H9 (cell line): ENCODE measurements at regions not wholly inside any gene's neighbourhood (a gene's known extent, or its start where the extent isn't known, plus 50 kb on each side); places are given as distances from the start of the nearest gene placed in this dataset.

ENCODE experiments used
- DNase-seq: peaks from one replicate; pipeline ENCODE4 v3.0.0-alpha.2; 2017
- H2AFZ ChIP-seq: one replicate; pipeline ENCODE4 v1.6.1; 2013; ENCODE audit warnings: mild to moderate bottlenecking, low read length, control low read depth, moderate library complexity
- H2AK5ac ChIP-seq: 2 replicates; pipeline ENCODE4 v1.6.1; 2013; ENCODE audit warnings: low read length, control low read depth, mixed read lengths; ENCODE audit not compliant: insufficient read length
- H2BK120ac ChIP-seq: one replicate; pipeline ENCODE4 v1.6.1; 2013; ENCODE audit warnings: low read depth, mild to moderate bottlenecking, low read length, control low read depth, inconsistent platforms; ENCODE audit not compliant: poor library complexity, severe bottlenecking
- H2BK12ac ChIP-seq: 2 replicates; pipeline ENCODE4 v1.6.1; 2013; ENCODE audit warnings: low read length, control low read depth, mixed read lengths, low read depth; ENCODE audit not compliant: insufficient read length
- H2BK15ac ChIP-seq: 2 replicates; pipeline ENCODE4 v1.6.1; 2013; ENCODE audit warnings: low read depth, low read length, control low read depth
- H2BK20ac ChIP-seq: one replicate; pipeline ENCODE4 v1.6.1; 2013; ENCODE audit warnings: low read depth, mild to moderate bottlenecking, low read length, control low read depth, inconsistent platforms; ENCODE audit not compliant: poor library complexity, severe bottlenecking
- H2BK5ac ChIP-seq: 2 replicates; pipeline ENCODE4 v1.6.1; 2013; ENCODE audit warnings: low read length, control low read depth, mixed read lengths; ENCODE audit not compliant: insufficient read length
- H3K14ac ChIP-seq: 2 replicates; pipeline ENCODE4 v1.6.1; 2013; ENCODE audit warnings: low read length, control low read depth; ENCODE audit not compliant: insufficient read depth
- H3K18ac ChIP-seq: 2 replicates; pipeline ENCODE4 v1.6.1; 2013; ENCODE audit warnings: low read depth, mild to moderate bottlenecking, mixed read lengths, low read length, control low read depth; ENCODE audit not compliant: insufficient read length
- H3K23ac ChIP-seq: 2 replicates; pipeline ENCODE4 v1.6.1; 2013; ENCODE audit warnings: low read length, control low read depth, mixed read lengths, low read depth; ENCODE audit not compliant: insufficient read length
- H3K23me2 ChIP-seq: 2 replicates; pipeline ENCODE4 v1.6.1; 2013; ENCODE audit warnings: low read depth, mild to moderate bottlenecking, mixed read lengths, low read length, control low read depth; ENCODE audit not compliant: insufficient read length, poor library complexity, severe bottlenecking
- H3K27ac ChIP-seq: 2 replicates; pipeline ENCODE4 v1.5.1; 2013; ENCODE audit warnings: low read length, control low read depth, mixed read lengths, low read depth; ENCODE audit not compliant: insufficient read length
- H3K27me3 ChIP-seq: 2 replicates; pipeline ENCODE4 v1.6.1; 2013; ENCODE audit warnings: low read length, control low read depth, inconsistent platforms; ENCODE audit not compliant: insufficient read depth
- H3K4ac ChIP-seq: 2 replicates; pipeline ENCODE4 v1.6.1; 2013; ENCODE audit warnings: low read depth, mild to moderate bottlenecking, control low read depth, inconsistent platforms, low read length, moderate library complexity
- H3K4me1 ChIP-seq: 2 replicates; pipeline ENCODE4 v1.6.1; 2013; ENCODE audit warnings: low read length, control low read depth, inconsistent platforms; ENCODE audit not compliant: insufficient read depth
- H3K4me2 ChIP-seq: 2 replicates; pipeline ENCODE4 v1.6.1; 2013; ENCODE audit warnings: low read length, control low read depth, mixed read lengths; ENCODE audit not compliant: insufficient read length, insufficient read depth
- H3K56ac ChIP-seq: 2 replicates; pipeline ENCODE4 v1.6.1; 2013; ENCODE audit warnings: low read depth, mild to moderate bottlenecking, mixed read lengths, low read length, control low read depth; ENCODE audit not compliant: insufficient read length
- H3K79me1 ChIP-seq: 2 replicates; pipeline ENCODE4 v1.6.1; 2013; ENCODE audit warnings: low read depth, mild to moderate bottlenecking, moderate library complexity, low read length, control low read depth, inconsistent platforms; ENCODE audit not compliant: insufficient read depth, poor library complexity, severe bottlenecking
- H3K79me2 ChIP-seq: 2 replicates; pipeline ENCODE4 v1.6.1; 2013; ENCODE audit warnings: low read length, control low read depth, inconsistent platforms; ENCODE audit not compliant: insufficient read depth
- H3K9ac ChIP-seq: 2 replicates; pipeline ENCODE4 v1.6.1; 2013; ENCODE audit warnings: low read length, control low read depth, mixed read lengths; ENCODE audit not compliant: insufficient read length; ENCODE audit errors: extremely low read depth
- H3K9me3 ChIP-seq: one replicate; pipeline ENCODE4 v1.6.1; 2013; ENCODE audit warnings: low read depth, low read length, inconsistent platforms; ENCODE audit not compliant: control insufficient read depth
- H3T11ph ChIP-seq: one replicate; pipeline ENCODE4 v1.6.1; 2013; ENCODE audit warnings: mild to moderate bottlenecking, low read length, control low read depth, inconsistent platforms
- H4K20me1 ChIP-seq: one replicate; pipeline ENCODE4 v1.6.1; 2013; ENCODE audit not compliant: control insufficient read depth, insufficient read length, insufficient read depth
- H4K5ac ChIP-seq: 2 replicates; pipeline ENCODE4 v1.6.1; 2013; ENCODE audit warnings: low read depth, mild to moderate bottlenecking, mixed read lengths, low read length, control low read depth; ENCODE audit not compliant: insufficient read length
- H4K8ac ChIP-seq: replicated peaks from 2 replicates; pipeline ENCODE4 v1.6.1; 2013; ENCODE audit warnings: low read length, control low read depth, mixed read lengths, low read depth; ENCODE audit not compliant: insufficient read length
- H4K91ac ChIP-seq: 2 replicates; pipeline ENCODE4 v1.6.1; 2013; ENCODE audit warnings: low read depth, mild to moderate bottlenecking, moderate library complexity, mixed read lengths, low read length, control low read depth; ENCODE audit not compliant: insufficient read length
- H3K27ac Mint-ChIP-seq, 3 experiments: 2 replicates in 2 of 3; 3 replicates in 1 of 3; pipeline ENCODE4 v1.8.0; 2020 to 2021; ENCODE audit warnings: mixed read lengths in 3 of 3, mild to moderate bottlenecking in 1 of 3, moderate library complexity in 1 of 3
- H3K27me3 Mint-ChIP-seq: 2 replicates; pipeline ENCODE4 v1.8.0; 2021; ENCODE audit warnings: low read depth, mild to moderate bottlenecking, moderate library complexity, mixed read lengths
- H3K36me3 Mint-ChIP-seq, 3 experiments: 2 replicates in 2 of 3; 3 replicates in 1 of 3; pipeline ENCODE4 v1.8.0; 2020 to 2021; ENCODE audit warnings: low read depth in 3 of 3, mixed read lengths in 3 of 3; ENCODE audit not compliant: insufficient read depth in 1 of 3
- H3K4me1 Mint-ChIP-seq, 2 experiments: 2 replicates each; pipeline ENCODE4 v1.8.0; 2020; ENCODE audit warnings: mixed read lengths in 2 of 2
- H3K4me3 Mint-ChIP-seq, 2 experiments: 2 replicates in 1 of 2; 3 replicates in 1 of 2; pipeline ENCODE4 v1.8.0; 2020 to 2021; ENCODE audit warnings: mild to moderate bottlenecking in 2 of 2, mixed read lengths in 2 of 2, moderate library complexity in 1 of 2
- H3K9me3 Mint-ChIP-seq, 2 experiments: 2 replicates in 1 of 2; 3 replicates in 1 of 2; pipeline ENCODE4 v1.8.0; 2020; ENCODE audit warnings: mild to moderate bottlenecking in 2 of 2, mixed read lengths in 2 of 2, moderate library complexity in 1 of 2
- CTCF ChIP-seq: fragments of 200-600 bp; sonication (generic); conservative IDR thresholded peaks from 3 replicates; pipeline ENCODE4 v1.8.0; 2021; ENCODE audit warnings: antibody characterized with exemption, mild to moderate bottlenecking
- WGBS: extraction: QIAGEN DNeasy Blood & Tissue Kit; methylation state at CpG from one replicate; pipeline ENCODE4 v1.1.7; 2013; ENCODE audit warnings: missing lambda C conversion rate, low lambda C conversion rate, mixed read lengths; ENCODE audit not compliant: insufficient read length; ENCODE audit errors: extremely low coverage; 5-methylcytosine and 5-hydroxymethylcytosine counted together

GRCh38 chr15:62622775-62623174, 419.8 kb upstream of the TPM1 start:
- Histone ChIP-seq H3K4ac (no peak overlapping the region), H4K91ac (no peak overlapping the region), H2AFZ (no peak overlapping the region), H3K4me1 (no peaks in the 10 kb centered on the region), H3K23ac (no peak overlapping the region), H2BK12ac (no peak overlapping the region), H3T11ph (no peak overlapping the region), H3K14ac (no peak overlapping the region), H3K4me2 (no peak overlapping the region), H3K27me3 (no peaks in the 10 kb centered on the region), H3K27ac (no peak overlapping the region), H4K20me1 (peaks cover 3% of the 10 kb centered on the region), H2BK20ac (no peak overlapping the region), H2AK5ac (no peak overlapping the region), H3K9ac (no peak overlapping the region), H4K5ac (no peak overlapping the region), H3K18ac (no peak overlapping the region), H3K56ac (no peak overlapping the region), H3K9me3 (no peaks in the 10 kb centered on the region), H2BK15ac (no peak overlapping the region), H2BK5ac (no peak overlapping the region), H3K79me1 (no peaks in the 10 kb centered on the region), H3K23me2 (no peaks in the 10 kb centered on the region), H3K79me2 (no peaks in the 10 kb centered on the region), H4K8ac (no peak overlapping the region), H2BK120ac (no peak overlapping the region)
- Mint-ChIP-seq H3K27me3 (no peaks in the 10 kb centered on the region), H3K36me3 (no peaks in the 10 kb centered on the region), H3K4me3 (no peak overlapping the region), H3K9me3 (no peaks in the 10 kb centered on the region), H3K4me1 (no peaks in the 10 kb centered on the region), H3K27ac (no peak overlapping the region)
- no CpG with 5 or more reads among the region's 4 CpGs for WGBS
- TF ChIP-seq CTCF = no peak
- no peak for DNase-seq
